NT2/D1 (cell line): ENCODE measurements at regions not wholly inside any gene's neighbourhood (a gene's known extent, or its start where the extent isn't known, plus 50 kb on each side); places are given as distances from the start of the nearest gene placed in this dataset.

Source experiments
- YY1 ChIP-seq: IDR thresholded peaks from 2 replicates; pipeline ENCODE4 v1.6.1; 2011; ENCODE audit not compliant: insufficient read length, insufficient read depth
- ZNF274 ChIP-seq: IDR thresholded peaks from 2 replicates; pipeline ENCODE4 v1.6.1; 2011; ENCODE audit warnings: mild to moderate bottlenecking, low read depth, low read length

DNA sequence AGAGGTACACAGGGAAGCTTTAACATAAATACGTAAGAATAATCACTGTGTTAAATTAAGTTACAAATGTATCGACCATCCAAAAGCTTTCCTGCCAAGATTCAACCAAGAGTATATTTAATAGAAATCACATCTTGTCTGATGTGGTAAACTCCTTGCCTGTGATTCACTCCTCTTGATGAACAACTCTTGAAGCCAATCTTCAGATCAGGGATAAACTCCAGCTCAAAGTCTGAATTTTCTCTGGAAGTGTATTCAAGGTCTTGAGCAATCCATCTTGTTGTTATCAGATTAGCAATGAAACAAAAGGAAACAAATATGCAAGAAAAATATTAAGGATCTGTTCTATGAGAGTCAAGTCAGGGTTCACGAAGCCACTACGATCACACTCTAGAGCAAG, 170.0 kb upstream of the ADAMTS16 start:
- TF ChIP-seq ZNF274 (no peak), YY1 (no peak)
